C4-2B (cell line): ENCODE measurements at regions not wholly inside any gene's neighbourhood (a gene's known extent, or its start where the extent isn't known, plus 50 kb on each side); places are given as distances from the start of the nearest gene placed in this dataset.

ENCODE experiments used
- H3K27ac ChIP-seq: fragments of 450-650 bp; 2 replicates; pipeline ENCODE4 v1.5.1; 2017
- CTCF ChIP-seq: fragments of 450-650 bp; conservative IDR thresholded peaks from 2 replicates; pipeline ENCODE4 v1.5.1; 2017; ENCODE audit warnings: mild to moderate bottlenecking
- ZFX ChIP-seq: fragments of 450-650 bp; IDR thresholded peaks from 2 replicates; pipeline ENCODE4 v1.6.1; 2017

- no peak overlapping the region for H3K27ac ChIP-seq
- TF ChIP-seq ZFX, result no peak
Observed at GRCh38 chrX:7218321-7219152, 70.6 kb upstream of the PUDP start.

GRCh38 chrX:7216981-7217587 lies 69.1 kb upstream of the PUDP start:
- no peak for TF ChIP-seq ZFX
- TF ChIP-seq CTCF, result no peak
- no peak overlapping the region for H3K27ac ChIP-seq

GRCh38 chrX:7215842-7216241 lies 67.9 kb upstream of the PUDP start:
- no peak for TF ChIP-seq CTCF
- no peak for TF ChIP-seq ZFX
- no peak overlapping the region for H3K27ac ChIP-seq

GRCh38 chrX:7214251-7214650 lies 66.3 kb upstream of the PUDP start:
- TF ChIP-seq CTCF (no peak), ZFX (no peak)

GRCh38 chrX:7205037-7205577 lies 57.2 kb upstream of the PUDP start:
- TF ChIP-seq ZFX (no peak), CTCF (no peak)
- no peak overlapping the region for H3K27ac ChIP-seq

More at GRCh38 chrX:7214251-7214650, 66.3 kb upstream of the PUDP start:
- no peak overlapping the region for H3K27ac ChIP-seq

GRCh38 chrX:7204619-7205018 lies 56.7 kb upstream of the PUDP start:
- TF ChIP-seq ZFX (no peak), CTCF (no peak)
- H3K27ac ChIP-seq, result no peak overlapping the region

GRCh38 chrX:7202206-7202605 lies 54.3 kb upstream of the PUDP start:
- TF ChIP-seq ZFX (no peak), CTCF (no peak)
- no peak overlapping the region for H3K27ac ChIP-seq
